ENCODE measurements at regions not wholly inside any gene's neighbourhood (a gene's known extent, or its start where the extent isn't known, plus 50 kb on each side); places are given as distances from the start of the nearest gene placed in this dataset.

GRCh38 chr12:5197131-5197530 lies 153.5 kb downstream of the KCNA5 start:
- no peak for DNase-seq

DNA sequence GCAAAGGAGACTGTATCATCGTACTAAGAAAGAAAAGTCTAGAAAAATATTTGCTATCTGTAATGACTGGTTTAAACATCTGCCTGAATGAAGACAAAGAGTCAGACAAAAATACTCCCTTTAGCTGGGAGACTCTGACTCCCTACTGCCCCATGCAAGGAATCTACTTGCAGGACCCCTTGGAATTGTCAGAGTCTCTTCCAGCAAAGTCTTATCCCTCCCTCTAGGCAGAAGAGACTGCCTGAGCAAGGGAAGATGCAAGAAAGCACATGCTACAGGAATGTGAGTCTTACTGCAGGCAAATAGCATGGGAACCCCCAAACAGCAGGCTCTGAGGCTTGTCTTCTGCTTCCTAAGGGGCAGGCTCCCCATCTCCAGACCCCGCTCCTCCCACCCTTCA lies 154.0 kb downstream of the KCNA5 start:
- DNase-seq = no peak

DNA sequence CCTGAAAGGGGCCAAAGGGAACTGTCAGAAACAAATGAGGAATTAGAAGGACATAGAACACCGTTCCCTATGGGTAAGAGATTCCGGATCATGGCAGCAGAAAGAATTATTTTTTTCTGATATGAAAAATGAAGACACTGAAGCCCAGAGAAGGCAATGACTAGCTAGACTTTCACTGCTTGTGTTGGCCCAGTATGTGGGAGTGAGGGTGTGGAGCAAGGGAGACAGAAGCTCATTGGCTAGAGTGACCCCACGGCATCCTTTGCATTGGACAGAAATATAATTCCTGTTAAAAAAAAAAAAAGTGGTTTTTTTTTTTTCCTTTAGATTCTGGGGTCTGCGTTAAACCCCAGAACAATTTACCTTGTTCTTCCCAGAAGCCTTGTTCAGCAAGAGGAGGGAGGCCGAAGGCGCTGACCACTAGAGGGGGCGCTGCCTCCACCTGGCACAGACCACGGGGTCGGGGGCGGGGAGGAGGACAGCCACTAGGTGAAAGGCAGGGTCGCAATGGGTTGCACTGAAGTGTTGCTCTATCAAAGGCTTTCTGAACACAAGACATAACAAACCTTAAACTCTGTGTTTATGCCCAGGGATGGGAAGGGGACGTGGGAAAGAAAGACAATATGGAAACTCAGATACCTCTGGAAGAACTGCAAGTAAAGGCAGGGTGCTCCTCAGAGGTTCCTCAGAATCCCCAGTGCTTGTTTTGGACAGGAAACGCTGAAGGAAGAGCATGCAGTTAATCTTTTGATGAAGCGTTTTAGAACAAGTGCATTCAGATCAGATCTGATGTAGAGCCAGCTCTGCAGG lies 156.8 kb downstream of the KCNA5 start:
- DNase-seq = peak; percentile 3 to 16

- DNase-seq = no peak
Measured at GRCh38 chr12:5201554-5202218, 158.0 kb downstream of the KCNA5 start.

- no peak for DNase-seq
Measured at GRCh38 chr12:5203274-5203673, 159.6 kb downstream of the KCNA5 start.

- DNase-seq = no peak
Measured at GRCh38 chr12:5203720-5204119, 160.0 kb downstream of the KCNA5 start.

DNA sequence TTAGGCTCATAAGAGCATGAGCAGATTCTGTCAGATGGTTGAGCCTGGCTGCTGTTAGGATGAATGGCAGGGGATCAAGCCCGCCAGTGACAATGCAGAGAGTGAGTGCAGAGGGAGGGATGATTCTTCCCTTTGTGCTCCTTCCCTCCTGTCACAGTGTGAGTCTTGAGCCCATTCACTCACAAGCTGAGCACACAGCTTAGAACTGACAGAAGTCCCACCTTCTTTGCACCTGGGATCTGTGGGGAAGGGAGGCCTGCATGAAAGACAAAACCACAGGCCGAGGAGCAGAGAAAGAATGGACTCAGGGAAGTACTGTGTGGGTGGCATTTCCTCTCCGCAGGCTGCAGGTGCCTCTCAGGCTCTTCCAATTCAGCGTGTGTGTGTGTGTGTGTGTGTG lies 160.6 kb downstream of the KCNA5 start:
- no peak for DNase-seq

- DNase-seq = no peak
Measured at GRCh38 chr12:5204831-5205230, 161.2 kb downstream of the KCNA5 start.

GRCh38 chr12:5206401-5207175 lies 162.9 kb downstream of the KCNA5 start:
- no peak for DNase-seq

DNA sequence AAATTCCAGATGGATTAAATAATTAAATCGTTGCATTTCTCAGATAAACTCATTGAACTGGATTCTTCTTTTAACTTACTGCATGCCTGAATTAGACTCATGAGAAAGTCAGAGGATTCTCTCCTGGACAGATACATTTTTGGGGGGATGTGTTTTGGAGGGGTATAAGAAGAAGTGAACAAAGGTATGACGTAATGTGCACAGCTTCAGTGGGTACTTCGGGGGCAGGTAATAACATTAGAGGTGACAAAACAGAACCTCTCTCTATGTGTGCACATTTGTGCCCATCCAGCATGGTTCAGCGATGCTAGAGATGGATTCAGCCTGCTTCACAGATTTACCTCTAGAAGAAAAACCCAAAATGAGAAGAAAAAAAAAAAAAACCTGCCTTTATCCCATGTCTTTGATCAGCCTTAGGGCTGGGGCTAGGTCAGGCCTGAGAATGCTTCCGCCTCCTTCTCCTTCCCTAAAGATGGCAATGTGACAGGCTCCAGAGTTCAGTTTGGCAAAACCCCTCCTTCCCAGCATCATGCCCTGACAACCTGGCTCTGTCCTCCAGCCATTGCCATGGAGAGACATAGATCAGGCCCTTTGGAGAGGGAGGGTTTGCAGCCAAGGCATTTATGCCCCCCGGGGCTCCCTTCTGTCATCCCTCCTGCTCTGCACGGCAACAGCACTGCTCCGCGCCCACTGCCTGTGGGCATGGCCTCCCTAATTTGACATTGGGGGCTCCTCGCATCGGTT lies 166.7 kb downstream of the KCNA5 start:
- DNase-seq = no peak

- no peak for DNase-seq
Measured at GRCh38 chr12:5210923-5211290, 167.2 kb downstream of the KCNA5 start.

DNA sequence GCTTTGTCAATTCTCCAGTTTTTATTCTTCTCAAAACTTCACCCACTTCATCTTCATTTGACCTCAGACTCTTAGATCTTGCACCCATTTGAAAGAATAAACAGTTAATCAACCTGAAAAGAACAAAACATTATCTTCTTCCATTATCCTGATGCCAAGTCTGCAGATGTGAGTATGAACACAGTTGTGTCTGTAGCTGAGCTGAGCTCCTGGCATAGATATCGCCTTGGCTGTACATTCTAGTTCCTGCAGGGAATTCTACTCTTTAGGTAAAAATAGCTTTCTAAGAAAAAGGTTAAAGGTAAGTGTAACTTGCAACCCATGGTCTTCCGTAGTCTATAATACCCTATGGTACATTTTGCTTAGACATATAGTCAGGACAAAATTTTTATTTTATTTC lies 169.7 kb downstream of the KCNA5 start:
- DNase-seq = no peak

GRCh38 chr12:5213990-5214389 lies 170.3 kb downstream of the KCNA5 start:
- DNase-seq = no peak

DNA sequence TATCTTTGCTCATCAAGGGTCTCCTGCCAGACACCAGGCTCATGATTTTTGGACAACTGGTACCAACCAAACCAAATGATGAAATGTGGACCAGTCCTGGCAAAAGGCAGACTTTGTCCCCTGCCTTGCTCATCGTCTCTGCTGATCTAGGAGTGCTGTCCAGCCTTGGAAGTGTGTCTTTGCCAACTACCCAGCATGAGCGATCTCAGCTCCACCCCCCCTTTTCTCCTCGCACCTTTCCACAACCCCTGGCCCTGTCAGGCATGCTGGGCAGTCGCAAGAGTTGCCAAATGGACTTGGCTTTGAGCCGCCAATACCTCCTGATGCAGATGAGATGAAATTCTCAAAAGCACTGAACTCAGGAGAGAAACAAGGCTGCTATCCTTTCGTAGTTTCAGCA lies 174.3 kb downstream of the KCNA5 start:
- DNase-seq = no peak

GRCh38 chr12:5220099-5220498 lies 176.4 kb downstream of the KCNA5 start:
- DNase-seq = no peak

GRCh38 chr12:5220835-5221234 lies 177.2 kb downstream of the KCNA5 start:
- DNase-seq = no peak

DNA sequence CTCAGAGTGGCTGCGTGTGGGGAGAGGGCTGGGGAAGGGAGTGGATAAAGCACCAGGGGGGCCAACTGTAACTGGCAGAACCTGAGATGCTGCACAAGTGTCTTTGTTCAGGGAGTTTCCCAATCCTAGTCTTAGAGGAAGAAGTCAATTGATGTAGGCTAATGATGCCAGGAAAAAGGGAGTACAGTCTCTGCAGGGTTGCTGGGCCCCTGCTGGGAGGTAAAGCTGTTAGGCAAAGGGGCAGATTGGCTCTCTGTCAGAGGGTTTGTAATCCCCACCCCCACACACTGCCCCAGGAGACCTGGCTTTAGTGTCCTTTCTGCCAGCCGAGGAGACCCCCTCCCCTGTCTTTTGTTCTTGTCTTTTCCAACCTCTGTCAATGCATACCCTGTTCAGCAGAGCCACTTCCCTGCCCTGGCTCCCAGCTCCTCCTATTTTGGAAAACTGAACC lies 178.4 kb downstream of the KCNA5 start:
- no peak for DNase-seq

DNA sequence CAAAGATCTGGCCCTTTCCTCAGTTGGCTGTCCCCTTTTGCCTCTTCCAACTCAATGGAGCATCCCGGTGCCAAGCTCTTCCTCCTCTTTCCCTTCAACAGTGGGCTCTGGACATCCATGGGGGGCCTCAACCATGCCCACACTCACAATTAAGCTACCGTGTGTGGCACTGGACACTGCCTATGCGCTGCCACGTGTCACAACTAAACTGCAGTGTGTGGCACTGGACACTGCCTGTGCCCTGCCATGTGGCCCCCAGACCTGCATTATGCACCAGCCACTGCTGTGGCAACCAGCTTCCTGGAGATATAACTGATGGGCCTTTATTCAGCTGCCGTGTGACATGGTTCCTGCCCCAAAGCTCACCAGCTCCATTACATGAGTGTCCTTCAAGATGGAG lies 179.1 kb downstream of the KCNA5 start:
- no peak for DNase-seq

DNA sequence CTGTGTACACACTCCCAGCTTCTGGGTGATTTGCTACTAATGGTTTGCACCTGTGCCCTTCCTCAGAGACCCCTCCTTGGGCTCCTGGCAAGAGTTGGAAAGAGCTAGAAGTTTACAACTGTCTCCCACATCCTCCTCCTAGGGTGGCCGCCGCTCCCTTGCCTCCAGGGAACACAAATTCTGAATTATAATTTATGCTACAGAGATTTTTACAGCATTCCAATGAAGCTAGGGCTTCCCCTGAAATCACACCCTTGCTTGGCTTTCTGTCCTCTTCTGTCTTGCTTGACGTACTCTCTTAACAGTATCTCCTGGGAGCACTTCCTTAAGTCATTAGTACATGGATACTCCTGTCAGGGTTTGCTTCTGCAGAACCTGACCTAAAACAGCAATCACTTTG lies 180.2 kb downstream of the KCNA5 start:
- DNase-seq = no peak

DNA sequence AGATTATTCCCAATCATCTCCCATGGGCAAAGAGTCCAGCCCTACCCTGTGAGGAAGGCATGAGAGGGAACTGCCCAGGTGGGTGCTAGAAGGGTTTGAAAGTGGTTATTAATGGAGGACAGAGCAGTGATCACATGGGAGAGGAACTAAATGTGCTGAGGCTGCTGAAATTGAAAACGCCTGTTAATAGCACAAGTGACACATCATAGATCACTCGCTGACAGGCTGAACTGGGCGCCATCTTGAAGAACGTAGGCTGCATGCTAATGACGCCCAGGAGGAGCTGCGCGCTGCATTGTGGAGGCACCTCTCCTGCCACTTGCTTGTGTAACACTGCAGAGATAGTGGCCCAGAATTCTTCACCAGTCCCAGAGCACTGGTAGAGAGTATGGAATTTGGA lies 182.9 kb downstream of the KCNA5 start:
- DNase-seq = no peak

DNA sequence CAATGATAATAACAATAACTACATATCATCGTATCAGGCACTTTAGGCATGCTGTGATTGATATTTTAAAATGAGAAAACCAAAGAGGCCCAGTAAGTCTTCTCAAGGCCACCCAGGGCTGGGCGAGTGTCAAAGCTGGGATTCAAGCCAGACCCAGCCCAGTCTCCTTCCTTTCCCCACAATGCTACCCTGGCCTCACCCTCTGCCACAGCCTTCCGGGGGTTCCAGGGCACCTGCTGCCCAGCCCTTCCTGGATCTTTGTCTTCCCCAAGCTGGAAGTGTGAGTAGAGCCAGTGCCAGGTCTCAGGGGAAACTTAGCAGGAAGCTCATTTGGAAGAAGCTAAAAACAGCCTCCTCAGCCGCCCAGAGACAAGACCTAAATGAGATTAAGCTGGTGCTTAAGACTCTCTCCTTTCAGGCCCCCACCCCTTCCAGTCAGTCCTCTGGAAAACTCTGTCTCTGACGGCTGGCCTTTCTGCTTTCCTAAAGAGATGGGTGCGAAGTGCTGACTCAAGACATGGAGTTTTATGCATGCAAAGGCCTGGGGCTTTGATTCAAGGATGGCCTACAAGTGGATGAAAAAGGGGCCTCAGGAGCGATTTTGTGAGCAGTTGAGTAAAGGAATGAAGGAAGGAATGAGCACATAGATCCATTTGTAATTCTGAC lies 184.2 kb downstream of the KCNA5 start:
- DNase-seq = no peak

DNA sequence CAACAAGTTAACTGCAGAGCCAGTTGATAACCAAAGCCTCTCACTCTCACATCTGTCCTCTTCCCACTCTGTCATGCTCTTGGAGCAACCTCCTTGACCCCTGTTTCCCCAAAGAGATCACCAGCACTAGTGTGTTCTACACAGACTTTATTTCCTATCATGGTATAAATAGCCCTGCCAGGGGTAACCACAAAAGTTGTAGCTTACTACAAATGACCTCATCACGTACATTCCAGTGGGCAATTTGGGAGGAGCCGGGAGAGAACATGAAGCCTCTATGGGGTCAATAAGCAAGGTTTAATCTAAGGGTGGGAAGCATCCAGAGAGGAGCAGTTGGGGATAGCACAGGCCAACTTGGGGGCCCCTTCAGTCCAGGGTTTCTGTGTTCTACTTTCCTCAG lies 186.5 kb downstream of the KCNA5 start:
- no peak for DNase-seq

DNA sequence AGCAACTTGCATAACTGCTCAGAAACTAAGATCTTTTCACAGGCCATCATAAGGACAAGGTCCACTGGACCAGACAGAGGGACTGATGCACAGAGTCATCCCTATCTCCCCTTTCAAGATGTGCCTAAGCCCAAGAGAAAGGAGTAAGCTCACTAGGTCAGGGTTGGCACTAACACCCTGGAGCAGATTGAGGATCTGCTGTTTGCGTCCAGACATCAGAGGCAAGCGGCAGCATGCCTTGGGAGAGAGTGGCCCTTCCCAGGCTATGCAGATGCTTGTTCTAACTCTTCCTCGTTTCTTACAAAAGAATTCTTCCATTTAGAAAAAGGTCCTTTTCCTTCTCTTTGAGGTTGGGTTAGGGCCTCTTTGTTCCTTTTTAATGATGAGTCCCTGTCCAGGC lies 187.2 kb downstream of the KCNA5 start:
- DNase-seq = no peak

Data from NCI-H1930 (cell line).